AG20443 (cell line): ENCODE measurements at regions not wholly inside any gene's neighbourhood (a gene's known extent, or its start where the extent isn't known, plus 50 kb on each side); places are given as distances from the start of the nearest gene placed in this dataset.
A peak's percentile ranks its signal among the peaks of the same experiment; 100 is the strongest.

Source experiments
- DNase-seq: peaks from one replicate; pipeline ENCODE4 v3.0.0; 2012; ENCODE audit warnings: low spot score, mixed read lengths

DNA sequence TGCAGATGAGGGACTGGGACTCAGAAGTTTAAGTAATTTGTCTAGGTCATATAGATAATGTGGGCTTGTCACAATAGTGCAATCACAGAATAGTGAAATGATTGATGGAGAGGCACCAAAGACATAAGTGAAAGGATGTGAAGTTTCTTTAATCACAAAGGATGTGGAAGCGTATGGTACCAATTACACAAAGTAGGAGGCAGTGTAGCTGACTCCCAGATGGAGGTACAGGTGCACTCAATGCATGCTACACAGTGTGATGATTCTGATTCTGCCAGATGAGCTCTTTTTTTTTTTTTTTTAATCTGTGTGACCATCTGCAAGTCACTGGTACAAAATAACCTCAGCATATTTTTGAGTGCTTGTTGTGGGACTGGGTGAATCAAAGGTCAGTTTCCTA, 411.3 kb downstream of the SPRY1 start:
- DNase-seq, result no peak

DNA sequence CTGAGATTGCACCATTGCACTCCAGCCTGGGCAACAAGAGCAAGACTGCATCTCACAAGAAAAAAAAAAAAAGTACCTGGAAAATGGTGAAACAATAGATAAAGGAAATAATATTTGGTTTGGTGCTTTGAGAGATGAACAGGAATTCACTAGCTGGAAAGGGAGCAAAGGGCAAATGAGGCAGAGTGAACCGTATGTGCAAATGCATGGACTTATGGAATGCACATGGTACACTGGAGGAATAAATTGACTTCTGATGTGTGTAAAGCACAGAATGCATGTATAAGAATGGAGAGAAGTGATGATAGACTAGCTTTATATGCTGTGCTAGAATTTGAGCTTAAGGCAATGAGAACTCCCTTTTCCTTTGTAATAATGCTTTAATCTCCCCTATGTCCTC, 413.3 kb downstream of the SPRY1 start:
- DNase-seq, result no peak

GRCh38 chr4:123812066-123812390, 415.4 kb downstream of the SPRY1 start:
- DNase-seq, result no peak

DNA sequence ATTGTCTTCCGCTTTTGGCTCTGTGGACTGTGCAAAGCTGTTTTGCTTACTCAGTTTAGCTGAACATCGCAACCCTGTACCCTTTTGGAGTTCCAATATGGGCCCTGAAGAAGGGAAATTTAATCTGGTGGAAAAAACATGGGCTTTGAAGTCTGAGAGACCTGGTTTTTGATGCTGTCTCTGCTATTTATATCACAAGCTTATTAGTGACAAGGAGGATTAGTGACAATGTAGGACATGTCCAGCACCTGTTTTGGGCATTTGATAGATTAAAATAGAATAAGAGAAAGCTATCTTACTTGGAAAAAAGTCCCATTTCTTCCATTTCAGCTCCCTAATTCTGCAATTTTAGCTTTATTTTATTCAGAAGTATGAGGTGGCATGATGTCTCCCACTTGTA, 417.3 kb downstream of the SPRY1 start:
- DNase-seq, result no peak

- DNase-seq, result no peak
Observed at GRCh38 chr4:123816462-123816861, 419.9 kb downstream of the SPRY1 start.

DNA sequence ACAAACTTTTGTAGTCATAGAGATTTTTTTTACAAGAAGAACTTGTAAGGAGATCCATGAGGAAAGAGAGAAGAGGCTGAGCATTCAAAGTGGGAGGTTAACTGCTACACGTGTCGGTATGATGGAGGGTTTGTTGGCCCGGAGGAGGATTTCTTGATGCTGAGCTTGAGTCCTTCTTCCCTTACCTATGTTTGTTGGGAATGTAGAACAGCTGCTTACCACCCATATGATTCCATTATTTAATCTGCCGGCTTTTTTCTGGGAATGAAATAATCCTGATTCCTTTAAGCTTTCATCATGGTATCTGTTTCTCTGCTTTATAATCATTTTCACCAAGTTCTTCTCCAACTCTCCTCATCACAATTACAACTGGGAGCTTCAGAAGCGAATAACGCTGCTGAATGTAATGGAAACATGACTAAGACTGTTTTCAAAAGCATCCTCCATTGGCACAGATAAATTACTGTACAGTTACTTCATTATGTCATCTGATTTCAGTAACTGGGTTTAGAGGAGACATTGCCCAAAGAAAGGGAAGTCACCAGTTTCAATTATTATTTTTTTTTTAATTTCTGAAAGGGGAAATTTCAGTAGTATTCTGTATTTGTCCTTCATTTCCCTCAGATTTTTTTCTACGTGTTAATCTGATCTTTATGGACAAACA, 420.6 kb downstream of the SPRY1 start:
- no peak for DNase-seq

GRCh38 chr4:123819362-123820035, 422.9 kb downstream of the SPRY1 start:
- DNase-seq, result no peak

GRCh38 chr4:123821861-123822260, 425.3 kb downstream of the SPRY1 start:
- DNase-seq, result no peak

DNA sequence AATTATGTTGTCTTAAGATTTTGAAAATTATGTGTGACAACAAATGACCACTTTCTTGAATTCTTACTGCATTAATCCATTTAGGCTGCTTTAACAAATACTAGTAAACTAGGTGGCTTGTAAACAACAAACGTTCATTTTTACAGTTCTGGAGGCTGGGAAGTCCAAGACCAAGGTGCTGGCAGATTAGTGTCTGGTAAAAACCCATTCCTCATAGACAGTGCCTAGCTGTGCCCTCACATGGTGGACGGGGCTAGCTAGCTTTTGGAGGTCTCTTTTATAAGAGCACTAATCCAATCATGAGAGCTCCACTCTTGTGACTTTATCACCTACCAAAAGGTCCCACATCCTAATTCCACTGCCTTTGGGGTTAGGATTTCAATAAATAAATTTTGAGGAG, 425.8 kb downstream of the SPRY1 start:
- no peak for DNase-seq

DNA sequence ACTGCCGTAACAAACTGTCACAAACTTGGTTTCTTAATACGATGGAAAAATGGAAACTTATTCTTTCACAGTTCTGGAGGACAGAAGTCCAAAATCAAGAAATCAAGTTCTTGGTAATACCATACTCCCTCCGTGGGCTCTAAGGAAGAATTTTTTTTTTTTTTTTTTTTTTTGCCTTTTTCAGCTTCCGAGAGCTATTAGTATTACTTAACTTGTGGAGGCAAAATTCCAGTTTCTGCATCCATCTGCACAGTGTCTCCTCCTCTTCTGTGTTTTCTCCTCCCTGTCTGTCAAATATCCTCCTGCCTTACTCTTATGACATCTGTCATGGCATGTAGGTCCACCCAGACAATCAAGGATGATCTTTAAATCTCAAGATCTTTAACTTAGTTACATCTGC, 426.6 kb downstream of the SPRY1 start:
- DNase-seq, result no peak

DNA sequence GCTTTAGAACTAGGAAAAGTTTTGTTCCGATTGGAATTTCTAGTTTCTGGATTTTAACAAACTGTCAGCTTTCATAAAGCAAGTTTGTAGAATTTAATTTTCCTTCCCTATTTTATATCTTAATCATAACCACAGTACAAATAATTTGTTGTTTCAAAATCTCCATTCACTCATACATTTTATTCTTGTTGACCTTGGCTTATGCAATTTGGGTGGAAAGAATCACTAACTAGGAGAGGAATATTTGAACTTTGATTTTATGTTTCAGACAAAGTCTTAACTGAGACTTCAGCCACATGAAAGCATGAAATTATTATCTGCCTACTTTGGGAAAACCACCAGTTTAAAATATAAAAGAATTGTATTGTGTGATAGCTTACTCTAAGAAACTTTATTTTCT, 427.9 kb downstream of the SPRY1 start:
- DNase-seq, result no peak

DNA sequence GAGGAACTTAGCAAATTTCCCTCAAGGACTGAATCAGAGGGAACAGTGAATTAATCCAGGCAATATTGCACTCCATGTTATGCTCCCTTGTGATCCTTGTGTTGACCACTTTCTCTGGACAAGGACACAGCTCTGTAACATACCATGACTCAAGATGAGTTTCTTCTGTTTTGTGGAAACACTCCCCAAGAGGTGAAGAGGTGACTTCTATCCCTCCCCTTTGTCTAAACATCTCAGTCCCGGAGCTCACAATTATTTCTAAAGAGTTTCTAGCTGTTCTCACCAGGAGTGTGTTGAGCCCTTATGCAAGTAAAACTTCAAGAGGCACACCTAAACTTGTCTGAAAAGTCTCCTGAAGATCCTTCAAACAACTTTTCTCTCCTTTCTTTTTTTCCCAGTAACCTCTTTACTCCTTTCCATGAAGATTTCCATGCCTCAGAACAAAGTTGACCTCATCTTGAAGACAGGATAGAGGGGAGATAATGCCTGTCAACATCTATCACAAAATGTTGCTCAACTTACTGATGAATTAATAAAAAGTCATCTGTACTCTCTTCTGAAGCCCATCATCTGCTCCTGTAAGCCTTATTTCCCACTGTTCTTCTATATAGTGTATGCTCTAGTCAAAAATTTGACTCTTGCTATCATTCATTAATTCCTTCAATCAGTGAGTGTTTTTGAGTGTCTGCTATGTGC, 429.1 kb downstream of the SPRY1 start:
- DNase-seq, result no peak

DNA sequence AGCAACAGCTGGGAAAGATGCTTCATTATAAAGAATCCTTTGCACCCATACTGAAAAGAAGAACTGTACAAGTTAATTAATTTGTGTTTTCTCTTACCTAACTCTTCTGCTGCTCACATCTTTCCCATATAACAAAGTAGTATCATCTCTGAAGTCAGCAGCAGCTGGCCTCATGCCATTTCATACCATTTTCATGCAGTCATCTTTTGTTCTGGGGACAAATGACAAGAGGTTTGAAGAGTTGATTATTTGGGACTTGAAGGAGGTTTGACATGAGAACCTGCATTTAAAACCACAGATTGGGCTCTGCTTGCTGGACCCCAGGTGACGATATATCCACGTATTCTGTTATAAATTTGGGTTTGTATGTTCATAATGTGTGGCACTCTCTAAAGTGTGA, 430.3 kb downstream of the SPRY1 start:
- DNase-seq, result no peak

DNA sequence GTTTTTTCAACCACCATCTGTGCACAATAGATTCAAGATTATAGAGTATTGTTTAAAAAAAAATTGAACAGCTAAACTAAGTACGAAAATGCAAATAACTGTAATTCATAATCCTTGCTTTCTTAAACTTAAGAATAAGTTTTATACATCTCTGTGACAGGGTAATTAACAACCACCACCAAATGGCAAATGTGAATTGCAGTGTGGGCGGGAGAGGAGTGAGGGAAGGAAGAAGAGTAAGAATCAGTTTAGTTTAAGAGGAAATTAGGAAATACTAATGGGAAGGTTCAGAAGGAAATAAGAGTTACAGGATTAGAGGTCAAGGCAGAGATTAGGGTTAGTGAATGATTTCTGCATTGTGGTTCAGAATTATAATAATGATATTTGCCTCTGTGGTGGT, 430.9 kb downstream of the SPRY1 start:
- no peak for DNase-seq

DNA sequence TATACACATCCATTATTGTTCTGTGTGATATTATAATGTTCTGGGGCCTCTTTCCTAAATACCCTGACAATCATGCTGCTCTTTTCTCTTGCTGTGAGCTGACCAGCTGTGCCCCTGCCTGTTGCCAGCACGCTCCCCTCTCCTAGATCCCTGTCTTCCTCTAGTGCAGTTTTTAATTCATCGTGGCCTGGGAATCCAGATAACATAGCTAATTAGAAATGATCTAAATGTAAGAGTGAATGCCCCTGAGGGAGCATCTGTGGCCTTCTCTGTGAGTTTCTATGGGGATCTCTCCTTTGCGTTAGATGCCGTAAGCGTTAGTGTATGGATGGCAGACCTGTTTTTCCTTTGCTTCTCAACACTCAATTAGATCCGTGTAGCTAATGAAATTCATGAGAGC, 434.3 kb downstream of the SPRY1 start:
- no peak for DNase-seq

DNA sequence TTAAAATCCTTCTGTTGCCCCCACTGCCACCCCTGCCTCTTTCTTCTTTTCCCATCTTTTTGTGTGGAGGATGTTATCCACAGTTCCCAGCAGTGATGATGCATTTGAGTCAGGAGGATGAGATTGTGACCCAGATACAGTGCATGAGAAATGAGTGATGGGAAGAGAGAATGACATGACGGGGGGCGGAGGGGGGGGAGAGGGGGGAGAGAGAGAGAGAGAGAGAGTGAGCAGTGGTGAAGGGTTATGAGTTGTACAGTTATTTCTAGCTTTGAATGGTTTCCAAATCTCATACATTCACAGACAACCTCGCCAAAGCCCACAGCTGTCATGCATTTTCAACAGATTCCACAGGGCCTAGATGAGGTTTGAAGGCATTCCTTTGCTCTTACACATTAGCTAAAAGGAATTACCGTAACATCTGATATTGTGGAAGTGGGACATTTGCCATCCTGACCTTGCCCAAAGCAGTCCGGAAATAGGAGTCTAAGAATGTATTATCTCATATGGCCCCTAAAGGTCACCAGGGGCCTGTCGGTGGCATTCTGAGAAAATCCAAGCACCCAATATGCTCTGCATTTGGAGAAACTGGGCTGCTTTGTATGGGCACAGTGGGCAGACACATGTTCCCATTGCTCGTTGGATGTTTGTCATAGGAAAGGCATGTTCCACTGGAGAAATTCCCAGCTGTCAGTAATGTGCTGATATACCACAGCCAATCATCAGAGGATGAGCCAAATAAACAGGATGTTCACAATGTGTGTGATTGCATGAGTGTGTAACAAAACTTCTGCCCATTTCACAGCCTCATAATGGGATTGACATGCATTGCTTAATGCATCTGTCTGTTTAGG, 435.8 kb downstream of the SPRY1 start:
- peak; percentile 84 for DNase-seq

- no peak for DNase-seq
Observed at GRCh38 chr4:123833171-123833643, 436.6 kb downstream of the SPRY1 start.

- DNase-seq, result no peak
Observed at GRCh38 chr4:123835831-123836590, 439.4 kb downstream of the SPRY1 start.

DNA sequence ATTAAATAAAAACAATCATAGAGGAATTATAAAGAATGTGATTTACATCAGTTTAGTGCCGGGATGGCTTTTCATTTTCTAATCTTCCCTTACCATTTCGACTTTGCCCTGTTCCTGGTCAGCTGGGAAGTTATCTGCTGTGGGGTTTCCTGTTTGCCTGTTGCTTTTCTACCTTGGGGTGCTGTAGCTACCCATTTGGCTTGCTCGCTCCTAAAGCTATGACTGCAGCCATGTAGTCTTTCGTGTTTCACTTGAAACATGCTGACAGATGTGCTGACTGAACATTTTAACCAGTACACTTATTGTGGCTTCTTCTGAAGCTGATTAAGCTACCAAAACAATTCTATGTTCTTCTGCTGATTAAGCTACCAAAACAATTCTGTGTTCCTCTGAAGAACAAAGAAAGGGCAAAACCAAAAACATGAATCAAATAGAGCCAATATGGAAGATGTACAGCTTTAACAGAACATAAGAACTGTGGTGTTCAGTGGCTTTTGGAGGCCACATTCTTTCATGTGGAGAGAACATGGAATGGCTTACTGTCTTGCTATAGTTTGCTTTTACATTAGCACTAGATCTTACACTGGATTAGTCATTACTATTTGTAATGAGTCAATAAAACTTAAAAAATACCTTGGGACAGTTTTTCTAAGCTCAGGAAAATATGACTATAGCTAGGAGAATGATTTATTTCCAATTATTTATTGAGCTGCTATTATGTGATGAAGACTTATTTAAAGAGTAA, 440.4 kb downstream of the SPRY1 start:
- DNase-seq, result no peak

DNA sequence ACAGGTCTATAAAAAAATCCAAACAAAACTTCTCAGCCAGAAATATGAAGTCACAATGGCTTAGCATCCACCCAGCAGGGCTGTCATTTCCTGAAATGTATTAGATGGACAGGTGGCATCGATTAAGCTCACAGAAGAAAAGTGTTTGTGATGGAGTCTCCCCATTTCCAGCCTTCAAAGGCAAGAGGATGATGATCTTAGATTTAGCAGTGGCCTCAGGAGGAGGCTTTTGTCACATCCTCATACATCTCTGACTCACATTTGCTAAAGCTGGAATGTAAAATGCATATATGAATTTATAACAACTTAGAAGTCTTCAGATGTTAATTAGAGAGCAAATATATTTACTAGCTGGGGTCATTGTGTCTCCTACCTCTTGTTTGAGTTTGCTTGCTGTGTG, 441.9 kb downstream of the SPRY1 start:
- no peak for DNase-seq

DNA sequence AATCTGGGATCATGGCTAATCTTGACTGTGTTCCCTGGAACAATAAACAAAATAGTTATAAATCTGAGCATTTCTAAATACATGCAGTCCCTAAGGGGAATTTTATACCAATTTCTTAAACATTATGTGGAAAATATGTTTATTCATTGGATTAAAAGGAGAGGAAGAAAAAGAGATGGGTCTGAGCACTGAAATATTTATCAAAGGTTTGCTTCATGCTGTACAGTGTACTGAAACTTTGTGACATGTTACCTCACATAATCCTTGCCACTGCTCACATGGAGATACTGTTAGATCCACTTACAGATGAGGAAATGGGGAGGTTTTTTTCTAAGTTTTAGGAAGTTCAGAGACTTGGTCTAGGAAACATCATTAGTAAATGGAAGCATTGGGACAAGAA, 443.6 kb downstream of the SPRY1 start:
- DNase-seq, result no peak
